SIG-M5 (cell line): ENCODE measurements at regions not wholly inside any gene's neighbourhood (a gene's known extent, or its start where the extent isn't known, plus 50 kb on each side); places are given as distances from the start of the nearest gene placed in this dataset.
"Not testable (repeated sequence)": the region's sequence is repeated elsewhere in the genome, so short reads cannot be mapped to it uniquely, and the experiment has no call there.

Source experiments
- DNase-seq: peaks from one replicate; lab custom pipeline; 2025; lab: John Stamatoyannopoulos, UW

DNA sequence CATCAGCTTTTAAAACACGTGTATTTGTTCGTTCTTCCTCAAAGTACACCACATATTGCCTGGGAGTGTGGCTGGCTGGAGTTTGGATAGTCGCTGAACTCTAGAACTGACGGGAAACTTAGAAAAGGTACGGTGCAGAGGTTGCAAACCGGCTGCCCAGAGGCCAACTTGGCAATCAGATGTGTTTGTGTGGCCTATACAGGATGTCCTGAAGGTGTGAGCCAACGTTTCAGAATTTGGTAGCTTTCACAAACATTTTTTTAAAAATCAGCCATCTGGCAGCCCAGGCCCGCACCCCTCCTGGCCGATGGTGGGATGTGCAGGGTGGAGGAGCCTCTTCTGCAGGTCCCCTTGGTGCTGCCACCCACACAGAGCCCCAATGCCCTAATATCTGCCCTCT lies 73.6 kb upstream of the SLC25A33 start:
- DNase-seq, result no peak

DNA sequence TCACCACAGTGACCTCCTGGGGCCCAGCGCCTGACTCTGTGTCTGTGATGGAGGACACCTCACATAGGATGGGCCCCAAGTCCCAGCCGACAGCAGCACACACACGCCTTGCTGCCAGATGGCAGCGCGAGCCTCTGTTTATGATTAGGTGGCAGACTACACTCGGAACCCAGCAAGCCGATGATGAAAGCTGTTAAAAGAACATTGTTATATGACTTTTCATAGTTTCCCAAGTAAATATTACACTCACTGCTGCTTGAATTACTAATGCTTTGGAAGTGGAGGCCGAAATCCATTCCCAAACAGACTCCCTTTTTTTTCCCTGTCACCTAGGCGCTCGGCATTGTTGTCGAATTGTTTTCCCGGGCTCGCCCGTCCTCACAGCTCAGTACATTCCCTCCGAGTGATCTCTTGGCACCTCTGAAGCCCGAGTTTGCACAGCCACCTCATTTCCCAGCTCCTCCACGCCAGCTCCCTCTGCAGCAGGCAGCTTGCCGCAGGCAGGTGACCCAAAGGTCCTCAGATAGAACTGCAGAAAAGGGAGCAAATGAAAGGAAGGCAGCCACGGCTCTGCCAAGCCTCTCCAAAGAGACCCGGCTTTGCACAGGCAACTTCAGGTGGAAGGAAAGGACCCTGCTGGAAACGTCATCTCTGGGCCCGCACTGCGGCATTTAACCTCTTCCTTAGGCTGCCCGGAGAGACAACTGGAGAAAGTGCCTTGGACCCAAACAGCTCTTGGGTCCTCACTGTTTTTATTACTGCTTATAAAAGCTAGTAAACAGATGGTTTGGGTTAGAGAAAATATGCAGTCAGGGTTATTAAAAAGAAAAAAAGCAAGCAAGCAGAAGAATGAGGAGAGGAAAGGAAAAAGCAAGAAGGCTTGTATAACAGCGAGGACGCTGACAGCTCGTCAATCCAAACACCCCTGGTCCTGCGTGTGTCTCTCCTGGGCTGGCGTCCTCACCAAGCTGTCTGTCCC lies 72.2 kb upstream of the SLC25A33 start:
- DNase-seq, result no peak

DNA sequence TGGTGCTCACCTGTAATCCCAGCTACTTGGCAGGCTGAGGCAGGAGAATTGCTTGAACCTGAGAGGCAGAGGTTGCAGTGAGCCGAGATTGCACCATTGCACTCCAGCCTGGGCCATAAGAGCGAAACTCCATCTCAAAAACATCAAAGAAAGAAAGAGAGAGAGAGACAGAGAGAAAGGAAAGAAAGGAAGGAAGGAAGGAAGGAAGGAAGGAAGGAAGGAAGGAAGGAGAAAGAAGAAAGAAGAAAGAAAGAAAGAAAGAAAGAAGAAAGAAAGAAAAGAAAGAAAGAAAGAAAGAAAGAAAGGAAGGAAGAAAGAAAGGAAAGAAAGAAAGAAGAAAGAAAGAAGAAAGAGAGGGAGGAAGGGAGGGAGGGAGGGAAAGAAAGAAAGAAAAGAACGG lies 69.4 kb upstream of the SLC25A33 start:
- not testable (repeated sequence) for DNase-seq

DNA sequence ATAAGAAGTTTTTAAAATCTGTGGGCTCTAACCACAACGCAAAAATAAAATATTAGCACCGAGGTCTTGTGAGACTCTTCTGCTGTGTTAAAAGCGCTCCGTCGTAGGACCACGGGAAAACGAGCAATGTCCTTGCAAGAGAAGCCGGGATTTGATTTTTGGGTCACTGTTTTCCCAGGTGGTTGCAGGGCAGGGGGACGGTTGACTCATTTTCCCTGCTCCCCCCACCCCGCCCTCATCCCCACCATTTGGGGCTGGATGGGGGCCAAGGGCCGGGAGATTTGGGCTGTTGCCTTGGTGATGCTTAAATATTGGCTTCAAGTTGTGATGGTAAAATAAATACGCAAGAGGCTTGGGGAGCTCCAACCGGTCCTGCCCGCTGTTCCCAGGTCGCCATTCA lies 67.6 kb upstream of the SLC25A33 start:
- DNase-seq, result no peak

DNA sequence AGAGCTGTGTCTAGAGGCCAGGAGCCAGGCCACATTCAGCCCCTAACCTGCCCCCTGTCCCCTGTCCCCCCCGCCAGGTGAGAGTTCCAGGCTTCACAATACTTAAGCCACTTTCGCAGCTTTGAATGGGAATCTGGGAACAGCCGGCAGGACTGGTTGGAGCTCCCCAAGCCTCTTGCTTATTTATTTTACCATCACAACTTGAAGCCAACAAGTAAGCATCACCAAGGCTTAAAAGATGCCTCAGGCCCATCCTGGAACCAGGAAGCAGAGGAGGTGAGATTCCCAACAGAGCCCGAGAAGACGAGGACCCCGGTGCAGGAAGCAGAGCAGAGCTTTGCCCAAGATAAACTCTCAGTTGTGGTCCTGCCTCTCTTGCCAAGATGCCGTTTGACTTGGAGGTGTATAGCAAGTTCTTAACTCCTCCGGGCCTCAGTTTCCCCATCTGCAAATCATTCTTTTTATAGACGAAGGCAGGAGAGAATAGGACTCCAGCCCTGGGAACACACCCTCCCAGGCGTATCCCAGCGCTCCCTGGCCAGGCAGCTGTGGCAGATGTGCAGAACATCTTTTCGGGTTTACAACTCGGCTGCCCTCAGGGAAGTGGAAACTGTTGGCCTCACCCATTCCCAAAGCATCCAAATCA lies 66.8 kb upstream of the SLC25A33 start:
- no peak for DNase-seq

DNA sequence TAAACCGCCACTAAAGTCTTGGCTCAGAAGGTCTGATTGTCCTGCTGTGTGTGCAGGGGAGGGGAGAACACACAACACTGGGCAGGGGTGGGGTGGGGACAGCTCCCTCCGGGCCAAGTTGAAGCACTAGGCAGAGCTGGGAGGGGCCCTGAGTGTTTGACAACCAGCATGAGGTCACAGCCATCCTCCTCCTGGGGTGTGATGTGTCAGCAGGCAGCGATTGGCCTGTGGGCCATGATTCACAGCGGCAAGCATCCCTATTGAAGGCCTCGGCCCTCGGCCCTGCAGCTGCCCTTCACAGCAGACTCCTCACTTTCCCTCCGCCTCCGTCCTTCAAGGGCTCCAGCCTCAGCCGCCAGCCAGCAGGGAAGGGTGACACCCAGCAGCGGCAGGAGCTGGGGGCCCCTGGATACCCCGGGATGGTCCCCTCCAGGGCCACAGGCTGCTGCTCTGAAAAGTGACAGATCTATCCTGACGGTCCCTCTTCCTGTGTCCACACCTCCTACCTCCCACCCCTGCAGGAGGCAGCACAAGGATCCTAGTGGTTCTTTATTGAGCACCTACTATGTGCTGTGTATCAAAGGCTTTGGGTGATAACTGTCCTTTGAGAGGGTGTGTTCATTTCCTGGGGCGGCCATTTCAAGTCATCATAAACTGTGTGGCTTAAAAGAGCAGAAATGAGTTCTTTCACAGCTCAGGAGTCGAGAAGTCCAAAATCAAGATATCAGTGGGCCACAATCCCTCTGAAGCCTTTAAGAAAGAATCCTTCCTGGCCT lies 66.0 kb upstream of the SLC25A33 start:
- DNase-seq, result no peak

DNA sequence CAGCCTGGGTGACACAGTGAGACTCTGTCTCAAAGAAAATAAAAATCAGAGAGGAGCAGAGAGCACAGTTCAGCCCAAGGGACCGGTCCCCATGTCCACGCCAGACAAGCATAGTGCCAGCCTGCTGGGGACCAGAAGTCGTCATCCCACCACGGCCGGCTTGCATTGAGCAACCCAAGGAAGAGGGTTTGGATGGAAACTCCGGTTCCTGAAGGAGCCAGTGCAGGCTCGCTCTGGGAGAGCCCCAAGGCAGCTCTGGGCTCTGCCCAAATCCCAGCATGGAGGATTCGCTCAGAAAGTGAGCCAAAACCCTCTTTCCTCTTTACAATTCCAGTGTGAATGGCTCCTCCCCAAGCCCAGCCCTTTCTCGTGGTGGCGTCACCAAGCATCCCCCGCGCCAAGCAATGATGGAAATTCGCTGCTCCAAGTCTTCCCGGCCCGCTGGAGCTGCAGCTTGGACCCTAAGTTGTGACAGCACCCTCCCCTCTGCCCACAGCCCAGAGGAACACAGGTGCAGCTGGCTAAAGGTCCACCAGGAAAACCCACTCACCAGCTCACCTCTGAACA lies 64.1 kb upstream of the SLC25A33 start:
- DNase-seq, result no peak

DNA sequence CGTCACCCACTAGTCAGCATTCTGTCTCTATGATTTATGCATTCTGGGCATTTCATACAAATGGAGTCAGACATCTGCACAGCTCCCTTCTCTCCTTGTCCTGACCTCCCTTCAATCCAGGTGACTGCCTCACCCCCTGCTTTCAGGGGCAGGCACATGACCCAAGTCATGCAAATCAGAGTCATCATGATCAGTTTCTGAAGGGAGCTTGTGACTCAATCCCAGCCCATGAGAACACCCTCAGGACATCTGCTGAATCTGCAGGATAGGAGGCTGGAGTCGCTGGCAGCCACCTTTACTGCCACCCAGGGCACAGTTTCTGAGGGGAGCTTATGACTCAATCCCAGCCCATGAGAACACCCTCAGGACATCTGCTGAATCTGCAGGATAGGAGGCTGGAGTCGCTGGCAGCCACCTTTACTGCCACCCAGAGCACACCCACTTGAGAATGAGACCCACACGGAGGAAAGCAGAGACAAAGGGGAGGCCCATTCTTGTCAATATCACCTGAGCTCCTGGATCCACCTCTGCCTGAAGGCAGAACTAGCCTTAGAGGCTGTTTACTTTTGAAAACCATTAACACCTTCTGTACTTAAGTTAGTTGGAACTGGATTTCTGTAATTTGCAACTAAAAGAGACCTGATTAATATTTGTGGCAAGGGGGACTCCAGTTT lies 62.3 kb upstream of the SLC25A33 start:
- DNase-seq, result no peak

DNA sequence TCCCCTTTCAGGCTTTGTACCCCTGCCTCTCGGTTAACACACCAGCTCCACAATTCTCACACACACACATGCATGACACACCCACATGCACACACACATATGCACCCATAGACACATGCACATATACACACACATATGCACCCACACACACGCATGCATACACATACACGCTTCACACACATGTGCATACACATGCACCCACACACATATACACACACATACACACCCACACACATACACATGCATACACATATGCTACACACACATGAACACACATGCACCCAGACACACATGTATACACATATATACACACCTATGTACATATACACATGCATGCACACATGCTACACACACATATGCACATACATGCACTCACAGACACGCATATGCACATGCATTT lies 61.7 kb upstream of the SLC25A33 start:
- no peak for DNase-seq

DNA sequence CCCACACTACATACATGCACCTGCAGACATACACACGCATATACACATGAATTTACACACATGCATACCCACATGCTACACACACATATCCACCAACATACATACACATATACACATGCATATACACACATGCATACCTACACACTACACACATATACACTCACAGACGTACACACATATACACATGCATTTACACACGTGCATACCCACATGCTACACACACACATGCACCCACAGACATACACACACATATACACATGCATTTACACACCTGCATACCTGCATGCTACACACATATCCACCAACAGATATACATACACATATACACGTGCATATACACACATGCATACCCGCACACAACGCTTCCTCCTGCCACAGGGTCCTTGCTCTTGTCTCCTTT lies 61.2 kb upstream of the SLC25A33 start:
- DNase-seq, result no peak

DNA sequence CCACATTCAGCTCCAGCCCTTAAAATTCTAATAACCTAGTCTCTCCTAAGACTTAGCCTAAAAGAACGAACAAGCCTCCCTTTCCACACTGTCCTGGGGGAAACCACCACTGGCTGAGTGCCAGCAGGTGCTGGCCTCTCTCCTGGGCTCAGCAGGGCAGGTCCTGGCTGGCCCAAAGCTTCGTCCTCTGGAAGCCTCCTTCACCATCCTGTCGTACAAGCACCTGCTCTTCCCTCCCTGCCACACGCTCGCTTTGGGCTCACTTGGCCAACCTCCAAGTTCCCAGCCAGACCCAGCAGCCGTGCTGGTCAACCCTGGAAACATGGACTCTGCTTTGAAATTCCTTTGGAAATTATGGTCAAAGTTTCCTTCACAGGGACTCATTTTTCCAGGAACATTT lies 58.2 kb upstream of the SLC25A33 start:
- no peak for DNase-seq

DNA sequence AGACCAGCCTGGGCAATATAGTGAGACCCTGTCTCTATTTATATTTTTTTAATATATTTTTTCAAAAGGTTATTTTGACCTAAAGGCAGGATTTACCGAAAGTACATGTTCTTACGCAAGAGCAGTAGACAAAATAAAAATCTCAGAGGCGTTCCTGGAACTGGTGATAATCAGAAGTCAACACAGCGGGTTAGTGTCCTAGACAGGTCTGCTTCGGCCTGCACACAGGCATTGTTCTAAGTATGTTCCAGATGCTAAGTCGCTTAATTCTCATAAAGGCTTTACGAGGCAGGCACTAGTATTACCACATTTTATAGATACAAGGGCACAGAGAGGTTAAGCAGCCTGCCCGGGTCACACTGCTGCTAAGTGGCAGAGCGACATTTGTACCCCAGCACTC lies 56.9 kb upstream of the SLC25A33 start:
- no peak for DNase-seq

DNA sequence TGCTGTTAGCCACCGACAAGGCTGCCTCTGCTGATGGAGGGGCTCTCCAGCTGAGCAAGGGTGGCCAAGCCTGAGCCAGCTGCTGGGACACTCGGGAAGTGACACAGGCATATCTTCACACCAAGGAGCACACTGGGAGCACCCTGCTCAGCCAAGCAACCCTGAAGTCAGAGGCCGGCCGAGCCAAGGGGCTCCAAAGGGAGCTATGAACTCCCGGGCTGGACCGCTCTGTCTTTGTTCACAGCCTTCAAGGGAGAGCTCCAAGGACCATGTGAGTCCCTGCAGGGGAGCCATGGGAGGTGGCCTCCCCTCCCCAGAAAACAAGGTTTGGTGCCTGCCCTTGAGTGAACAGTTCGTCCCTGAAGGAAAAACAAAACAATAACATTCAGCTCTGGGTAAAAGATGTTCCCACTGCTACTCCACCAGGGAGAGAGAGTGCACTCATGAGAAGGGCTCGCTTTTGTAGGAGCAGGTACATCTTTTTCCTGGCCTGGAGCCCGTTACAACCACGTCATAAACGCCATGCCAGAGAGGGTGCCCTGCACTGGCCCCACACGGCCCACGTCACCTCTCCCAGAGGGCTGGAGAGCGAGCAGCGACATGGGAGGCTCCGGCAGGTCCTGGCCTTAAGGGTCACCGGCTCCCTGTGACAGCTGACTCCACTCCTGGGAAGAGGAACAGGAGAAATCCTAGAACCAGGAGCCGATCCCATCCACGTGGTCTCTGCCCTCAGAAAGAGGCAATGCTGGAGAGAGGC lies 56.3 kb upstream of the SLC25A33 start:
- DNase-seq, result no peak

DNA sequence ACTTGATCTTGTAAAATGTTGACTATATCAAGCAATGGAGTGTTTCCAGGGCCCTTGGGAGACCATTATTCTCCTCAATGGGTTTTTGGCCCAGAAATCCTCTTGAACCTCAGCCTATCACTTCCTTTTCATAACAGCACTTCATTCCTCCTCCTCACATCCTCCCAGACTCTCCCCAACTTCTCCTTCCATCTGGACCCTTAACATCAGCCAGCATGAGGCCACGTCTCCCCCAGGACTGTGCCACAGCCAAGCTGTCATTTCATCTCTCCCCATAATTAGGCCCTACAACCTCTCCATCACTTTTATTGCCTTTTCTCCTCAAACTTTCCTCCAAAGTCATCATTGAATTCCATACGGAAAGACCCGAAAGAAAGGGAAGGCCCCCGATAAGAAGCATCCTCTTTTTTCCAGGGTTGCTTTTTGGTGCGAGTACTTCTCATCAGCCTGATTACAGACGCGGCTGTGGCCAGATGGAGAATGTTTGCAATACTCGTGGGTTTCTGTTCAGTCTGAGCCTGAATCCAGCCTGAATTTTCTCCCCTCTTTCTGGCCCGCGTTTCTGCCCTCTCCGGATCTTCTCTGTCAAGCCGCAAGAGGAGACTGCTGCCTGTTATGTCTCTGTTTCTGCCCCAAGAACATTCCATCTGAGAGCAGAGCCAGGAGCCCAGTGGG lies 52.7 kb upstream of the SLC25A33 start:
- no peak for DNase-seq
